GM04503 (cell line): ENCODE measurements at regions not wholly inside any gene's neighbourhood (a gene's known extent, or its start where the extent isn't known, plus 50 kb on each side); places are given as distances from the start of the nearest gene placed in this dataset.
A peak's percentile ranks its signal among the peaks of the same experiment; 100 is the strongest.
"Not testable (repeated sequence)": the region's sequence is repeated elsewhere in the genome, so short reads cannot be mapped to it uniquely, and the experiment has no call there.

ENCODE experiments used
- DNase-seq: peaks from one replicate; pipeline ENCODE4 v3.0.0-alpha.2; 2012; ENCODE audit warnings: low read depth

DNA sequence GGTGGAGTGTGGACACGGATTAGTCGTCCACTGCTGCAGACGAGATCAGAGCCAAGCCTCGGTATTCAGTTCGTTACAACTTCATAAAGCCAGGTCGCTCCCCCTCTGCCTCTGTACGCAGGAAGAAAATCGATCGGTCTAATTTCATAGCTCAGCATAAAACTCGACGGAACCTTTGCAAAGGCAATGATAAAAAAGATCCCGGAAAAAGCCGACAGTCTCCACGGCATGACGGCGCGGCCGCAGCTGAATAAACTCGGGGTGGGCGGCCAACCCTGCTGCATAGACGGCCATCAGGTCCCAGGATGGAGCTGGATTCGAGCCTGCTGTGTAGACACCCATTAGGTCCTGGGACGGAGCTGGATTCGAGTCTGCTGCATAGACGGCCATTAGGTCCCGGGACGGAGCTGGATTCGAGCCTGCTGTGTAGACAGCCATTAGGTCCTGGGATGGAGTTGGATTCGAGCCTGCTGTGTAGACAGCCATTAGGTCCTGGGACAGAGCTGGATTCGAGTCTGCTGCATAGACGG, 113.8 kb upstream of the PPP2R3B start:
- DNase-seq: no peak

DNA sequence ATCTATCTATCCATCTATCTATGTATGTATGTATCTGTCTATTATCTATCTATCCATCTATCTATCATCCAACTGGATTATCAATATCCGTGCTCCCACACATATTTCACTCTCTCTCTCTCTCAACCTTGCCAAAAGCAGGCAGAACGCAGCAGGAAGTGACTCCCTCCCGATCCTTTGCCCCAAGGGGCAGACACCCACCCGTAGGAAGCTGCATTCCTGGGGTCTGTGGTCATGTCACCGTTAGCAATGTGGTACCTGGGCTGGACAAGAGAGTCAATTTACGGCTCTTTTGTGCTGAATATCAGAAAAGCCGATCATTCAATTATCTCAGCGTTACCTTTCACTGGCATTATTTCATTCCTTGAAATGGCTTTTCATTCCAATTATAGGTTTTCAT, 119.6 kb upstream of the PPP2R3B start:
- DNase-seq: no peak

DNA sequence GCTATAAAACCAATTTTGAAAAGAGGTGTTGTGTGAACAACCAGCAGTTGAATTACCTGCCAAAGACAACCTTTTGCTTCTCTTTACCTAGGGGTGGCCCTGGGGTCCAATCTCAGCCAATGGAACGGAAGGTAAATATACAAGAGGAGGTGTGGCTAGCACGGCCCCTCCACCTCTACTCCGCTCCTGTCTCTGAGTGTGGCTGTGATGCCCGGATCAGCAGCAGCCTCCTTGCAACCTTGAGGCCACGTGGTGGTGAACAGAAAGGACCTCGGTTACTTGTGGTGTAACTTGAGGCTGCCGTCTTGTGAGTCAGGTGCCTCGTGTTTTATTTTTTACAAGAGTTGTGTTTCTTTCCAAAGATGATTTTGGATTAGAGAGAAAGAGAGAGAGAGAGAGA, 121.5 kb upstream of the PPP2R3B start:
- no peak for DNase-seq

DNA sequence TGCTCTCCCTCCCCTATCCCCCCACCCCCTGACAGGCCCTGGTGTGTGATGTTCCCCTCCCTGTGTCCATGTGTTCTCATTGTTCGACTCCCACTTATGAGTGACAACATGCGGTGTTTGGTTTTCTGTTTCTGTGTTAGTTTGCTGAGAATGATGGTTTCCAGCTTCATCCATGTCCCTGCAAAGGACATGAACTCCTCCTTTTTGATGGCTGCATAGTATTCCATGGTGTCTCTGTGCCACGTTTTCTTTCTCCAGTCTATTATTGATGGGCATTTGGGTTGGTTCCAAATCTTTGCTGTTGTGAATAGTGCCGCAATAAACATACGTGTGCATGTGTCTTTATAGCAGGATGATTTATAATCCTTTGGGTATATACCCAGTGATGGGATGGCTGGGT, 121.8 kb upstream of the SHOX start:
- not testable (repeated sequence) for DNase-seq

DNA sequence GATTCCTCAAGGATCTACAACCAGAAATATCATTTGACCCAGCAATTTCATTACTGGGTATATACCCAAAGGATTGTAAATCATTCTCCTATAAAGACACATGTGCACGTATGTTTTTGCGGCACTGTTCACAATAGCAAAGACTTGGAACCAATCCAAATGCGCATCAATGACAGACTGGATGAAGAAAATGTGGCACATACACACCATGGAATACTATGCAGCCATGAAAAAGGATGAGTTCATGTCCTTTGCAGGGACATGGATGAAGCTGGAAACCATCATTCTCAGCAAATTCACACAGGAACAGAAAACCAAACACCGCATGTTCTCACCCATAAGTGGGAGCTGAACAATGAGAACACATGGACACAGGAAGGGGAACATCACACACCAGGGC, 119.5 kb upstream of the SHOX start:
- DNase-seq: not testable (repeated sequence)

DNA sequence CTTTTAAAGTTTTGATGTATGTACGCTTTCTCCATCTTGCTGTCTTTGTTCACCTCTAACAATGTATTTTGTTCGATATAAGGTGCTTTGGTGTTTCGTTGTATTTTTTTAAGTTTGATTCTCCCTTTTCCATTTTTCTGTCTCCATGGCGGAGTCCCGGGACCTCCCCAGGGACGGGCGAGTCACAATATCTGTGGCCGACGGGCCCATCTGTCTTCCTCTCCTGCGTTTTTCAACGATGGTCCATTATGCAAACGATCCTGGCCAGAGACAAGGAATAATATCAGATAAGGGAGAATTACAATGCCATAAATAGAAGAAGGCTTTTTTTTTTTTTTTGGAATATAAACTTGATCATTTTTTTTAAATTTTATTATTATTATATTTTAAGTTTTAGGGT, 112.3 kb upstream of the SHOX start:
- DNase-seq: no peak

DNA sequence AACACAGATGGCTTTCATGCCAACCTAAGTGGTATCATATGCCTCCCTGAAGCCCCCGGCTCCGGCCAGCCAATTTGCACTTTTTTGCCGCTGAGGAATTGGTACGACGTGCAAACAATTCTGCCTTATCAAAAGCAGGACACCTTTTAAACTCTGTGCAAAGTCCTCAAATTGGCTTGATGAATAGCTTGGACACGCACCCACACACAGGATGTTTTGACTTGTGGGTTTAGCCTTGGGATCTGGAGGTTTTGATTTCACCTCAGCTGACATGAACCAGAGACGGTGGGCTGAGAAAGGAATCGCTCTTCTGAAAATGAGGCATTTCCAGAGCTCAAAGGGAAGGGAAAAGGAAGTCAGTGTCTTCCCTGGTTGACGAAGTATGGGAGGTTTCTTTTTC, 110.8 kb upstream of the SHOX start:
- DNase-seq: no peak

DNA sequence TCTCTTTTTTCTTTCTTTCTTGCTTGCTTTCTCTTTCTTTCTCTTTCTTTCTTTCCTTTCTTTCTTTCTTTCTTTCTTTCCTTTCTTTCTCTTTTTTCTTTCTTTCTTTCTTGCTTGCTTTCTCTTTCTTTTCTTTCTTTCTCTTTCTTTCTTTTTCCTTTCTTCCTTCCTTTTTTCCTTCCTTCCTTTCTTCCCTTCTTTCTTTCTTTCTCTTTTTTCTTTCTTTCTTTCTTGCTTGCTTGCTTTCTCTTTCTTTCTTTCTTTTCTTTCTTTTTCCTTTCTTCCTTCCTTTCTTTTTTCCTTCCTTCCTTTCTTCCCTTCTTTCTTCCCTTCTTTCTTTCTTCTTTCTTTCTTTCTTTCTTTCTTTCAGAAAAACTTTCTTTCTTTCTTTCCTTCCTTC, 108.1 kb upstream of the SHOX start:
- no peak for DNase-seq

DNA sequence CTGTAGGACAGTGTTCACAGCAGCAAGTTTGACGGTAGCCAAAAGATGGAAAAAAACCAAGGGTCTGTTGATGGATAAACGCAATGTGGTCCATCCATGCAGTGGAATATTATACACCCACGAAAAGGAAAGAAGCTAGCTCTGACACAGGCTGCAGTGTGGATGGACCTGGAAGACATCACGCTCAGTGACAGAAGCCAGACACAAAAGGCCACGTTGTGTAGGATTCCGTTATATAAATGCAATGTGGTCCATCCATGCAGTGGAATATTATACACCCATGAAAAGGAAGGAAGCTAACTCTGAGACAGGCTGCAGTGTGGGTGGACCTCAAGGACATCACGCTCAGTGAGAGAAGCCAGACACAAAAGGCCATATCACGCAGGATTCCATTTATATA, 105.5 kb upstream of the SHOX start:
- DNase-seq: no peak

DNA sequence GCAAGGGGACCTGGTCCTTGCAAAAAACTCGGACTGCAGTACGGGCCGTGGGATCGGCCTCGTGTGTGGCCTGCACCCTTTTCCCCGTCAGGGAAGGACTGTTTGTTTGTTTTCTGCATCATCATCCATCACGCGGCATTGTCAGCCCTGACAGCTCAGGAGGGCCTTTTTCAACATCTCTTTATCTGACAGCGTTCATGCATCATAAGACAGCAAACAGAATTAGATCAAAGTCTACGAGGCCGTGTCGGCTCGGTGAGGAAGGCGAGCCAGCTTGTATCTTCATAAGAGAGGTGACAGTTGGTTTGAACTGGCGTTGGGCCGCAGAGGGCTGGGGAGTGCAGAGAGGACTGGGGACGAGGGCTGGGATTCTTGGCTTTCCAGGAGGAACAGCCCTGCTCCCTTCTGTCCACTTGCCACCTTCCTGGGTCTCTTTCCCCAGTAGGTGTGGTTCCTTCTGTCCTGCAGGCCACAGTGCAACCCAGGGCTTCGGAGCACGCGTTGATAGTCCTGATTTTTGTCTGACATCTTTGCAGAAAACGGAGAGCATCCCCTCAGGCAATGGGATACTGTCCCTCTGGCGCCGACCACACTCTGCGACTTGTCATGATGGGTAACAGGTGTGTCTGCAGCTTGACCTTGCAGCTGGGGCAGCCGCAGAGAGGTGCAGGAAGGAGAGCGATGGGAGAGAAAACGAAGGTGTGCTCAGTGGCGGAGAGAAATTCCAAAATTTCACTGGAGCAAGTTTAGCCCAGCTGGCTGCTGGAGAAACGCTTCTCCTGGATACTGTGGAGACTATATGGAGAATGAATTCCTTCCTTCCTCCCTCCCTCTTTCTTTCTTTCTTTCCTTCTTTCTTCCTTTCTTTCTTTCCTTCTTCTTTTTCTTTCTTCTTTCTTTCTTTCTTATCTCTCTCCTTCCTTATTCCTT, 104.0 kb upstream of the SHOX start:
- no peak for DNase-seq

DNA sequence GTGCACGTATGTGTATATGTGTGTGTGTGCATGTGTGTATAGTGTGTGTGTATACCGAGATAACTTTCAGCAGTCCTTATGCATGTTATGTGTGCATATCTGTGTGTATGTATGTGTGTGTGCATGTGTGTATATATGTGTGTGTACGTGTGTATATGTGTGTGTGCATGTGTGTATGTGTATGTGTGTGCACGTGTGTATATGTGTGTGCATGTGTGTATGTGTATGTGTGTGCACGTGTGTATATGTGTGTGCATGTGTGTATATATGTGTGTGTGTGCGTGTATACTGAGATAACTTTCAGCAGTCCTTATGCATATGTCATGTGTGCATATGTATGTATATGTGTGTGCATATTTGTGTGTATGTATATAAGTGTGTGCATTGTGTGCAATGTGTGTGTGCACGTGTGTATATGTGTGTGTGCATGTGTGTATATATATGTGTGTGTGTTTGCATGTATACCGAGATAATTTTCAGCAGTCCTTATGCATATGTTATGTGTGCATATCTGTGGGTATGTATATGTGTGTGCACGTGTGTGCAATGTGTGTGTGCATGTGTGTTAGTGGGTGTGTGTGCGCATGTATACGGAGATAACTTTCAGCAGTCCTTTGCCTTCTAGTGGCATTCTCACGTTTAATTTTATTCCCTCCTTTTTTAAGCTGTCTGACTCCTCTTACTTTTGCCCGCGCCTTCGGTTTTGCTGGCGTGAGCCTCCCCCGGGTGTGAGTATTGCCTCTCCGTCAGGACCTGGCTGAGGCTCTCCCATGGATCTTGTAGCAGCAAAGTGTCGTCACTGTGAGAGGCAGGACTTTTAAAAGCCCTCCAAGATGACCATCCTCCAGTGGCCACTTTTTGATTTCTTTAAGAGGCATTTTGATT, 99.6 kb upstream of the SHOX start:
- DNase-seq: no peak

DNA sequence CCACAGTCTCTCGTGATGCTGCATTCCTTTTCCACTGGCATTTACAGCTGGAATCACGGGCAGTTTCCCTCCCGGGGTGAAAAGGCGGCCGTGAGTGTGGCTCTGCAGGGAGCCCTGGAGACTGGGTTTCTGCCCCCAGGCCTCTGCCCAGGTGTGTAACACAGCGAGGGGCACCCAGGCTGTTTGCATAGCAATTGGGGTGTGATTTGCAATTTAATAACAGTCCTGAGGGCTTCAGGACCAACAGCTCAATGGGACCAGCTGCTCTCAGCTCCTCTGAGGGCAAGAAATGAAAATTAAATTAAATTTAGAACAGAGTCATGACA, 99.0 kb upstream of the SHOX start:
- no peak for DNase-seq

DNA sequence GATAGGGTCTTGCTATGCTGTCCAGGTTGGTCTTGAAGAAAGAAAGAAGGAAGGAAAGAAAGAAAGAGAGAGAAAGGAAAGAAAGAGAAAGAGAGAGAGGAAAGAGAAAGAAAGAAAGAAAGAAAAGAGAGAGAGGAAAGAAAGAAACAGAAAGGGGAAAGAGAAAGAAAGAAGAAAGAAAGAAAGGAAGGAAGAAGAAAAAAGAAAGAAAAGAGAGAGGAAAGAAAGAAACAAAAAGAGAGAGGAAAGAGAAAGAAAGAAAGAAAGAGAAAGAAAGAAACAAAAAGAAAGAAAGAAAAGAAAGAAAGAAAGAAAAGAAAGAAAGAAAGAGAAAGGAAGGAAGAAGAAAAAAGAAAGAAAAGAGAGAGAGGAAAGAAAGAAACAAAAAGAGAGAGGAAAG, 95.8 kb upstream of the SHOX start:
- DNase-seq: no peak

DNA sequence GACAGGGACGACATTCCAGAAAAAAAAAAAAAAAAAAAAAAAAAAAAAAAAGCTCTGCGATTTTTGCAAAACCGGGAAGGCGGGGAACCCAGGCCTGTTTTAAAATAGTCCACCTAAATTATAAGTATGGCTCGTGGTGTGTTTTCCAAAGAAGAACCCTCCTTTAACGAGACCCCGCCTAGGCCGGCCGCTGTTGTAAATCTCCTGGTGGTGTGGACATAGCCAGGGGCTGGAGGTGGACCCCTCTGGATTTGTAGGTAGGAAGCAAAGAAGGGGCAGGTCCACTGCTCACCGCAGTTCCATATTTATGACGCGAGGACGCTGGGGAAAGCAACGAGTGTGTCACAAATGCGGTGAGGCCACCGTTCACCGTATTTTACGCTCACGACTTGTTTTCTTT, 94.0 kb upstream of the SHOX start:
- DNase-seq: no peak

DNA sequence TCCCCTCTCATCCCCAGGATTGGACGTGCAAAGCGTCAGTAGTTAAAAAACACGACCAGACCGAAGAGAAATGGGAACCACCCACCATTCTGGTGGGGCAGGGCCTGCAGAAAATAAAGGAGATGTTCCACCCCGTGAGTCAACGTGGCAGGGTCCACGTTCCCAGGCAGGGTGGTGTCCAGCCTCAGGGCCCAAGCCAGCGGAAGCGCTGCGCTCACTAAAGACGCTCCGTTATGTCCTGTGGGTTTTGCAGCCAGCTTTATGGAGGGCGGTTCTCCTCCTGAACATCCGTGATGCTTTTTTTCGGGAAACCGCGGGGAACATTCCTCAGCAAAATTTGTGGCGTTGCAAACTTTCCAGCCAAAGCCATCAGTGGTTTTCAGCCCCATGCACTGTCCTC, 93.4 kb upstream of the SHOX start:
- no peak for DNase-seq

DNA sequence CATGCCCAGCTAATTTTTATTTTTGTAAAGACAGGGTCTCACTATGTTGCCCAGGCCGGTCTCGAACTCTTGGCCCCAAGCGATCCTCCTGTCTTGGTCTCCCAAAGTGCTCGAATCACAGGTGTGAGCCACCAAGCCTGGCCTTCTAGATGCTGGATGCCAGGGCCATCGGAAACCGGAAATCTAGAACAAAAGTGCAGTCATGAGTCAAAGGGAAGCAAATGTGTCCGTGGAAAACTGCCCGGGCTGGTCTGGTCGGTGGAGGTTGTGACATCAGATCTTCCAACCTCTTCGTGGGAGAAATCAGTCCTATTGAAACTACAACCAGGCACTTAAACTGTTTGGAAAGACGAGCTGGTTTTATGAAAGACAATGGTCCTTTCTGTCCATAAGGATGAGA, 92.3 kb upstream of the SHOX start:
- no peak for DNase-seq

DNA sequence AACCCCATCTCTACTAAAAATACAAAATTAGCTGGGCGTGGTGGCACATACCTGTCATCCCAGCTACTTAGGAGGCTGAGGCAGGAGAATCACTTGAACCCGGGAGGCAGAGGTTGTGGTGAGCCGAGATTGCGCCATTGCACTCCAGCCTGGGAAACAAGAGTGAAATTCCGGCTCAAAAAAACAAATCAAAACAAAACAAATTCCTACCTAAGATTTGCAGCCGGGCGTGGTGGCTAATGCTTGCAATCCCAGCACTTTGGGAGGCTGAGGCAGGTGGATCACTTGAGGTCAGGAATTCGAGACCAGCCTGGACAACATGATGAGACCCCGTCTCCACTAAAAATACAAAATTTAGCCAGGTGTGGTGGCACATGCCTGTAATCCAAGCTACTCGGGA, 89.6 kb upstream of the SHOX start:
- not testable (repeated sequence) for DNase-seq

DNA sequence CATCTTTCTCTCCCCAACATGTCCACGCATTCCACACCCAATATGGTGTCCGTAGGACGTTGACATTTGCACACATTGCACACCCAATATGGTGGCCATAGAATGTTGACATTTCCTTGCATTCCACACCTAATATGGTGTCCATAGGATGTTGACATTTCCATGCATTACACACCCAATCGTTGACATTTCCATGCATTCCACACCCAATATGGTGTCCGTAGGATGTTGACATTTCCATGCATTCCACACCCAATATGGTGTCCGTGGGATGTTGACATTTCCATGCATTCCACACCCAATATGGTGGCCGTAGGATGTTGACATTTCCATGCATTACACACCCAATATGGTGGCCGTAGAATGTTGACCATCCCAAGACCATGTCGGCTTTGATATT, 88.4 kb upstream of the SHOX start:
- DNase-seq: no peak

DNA sequence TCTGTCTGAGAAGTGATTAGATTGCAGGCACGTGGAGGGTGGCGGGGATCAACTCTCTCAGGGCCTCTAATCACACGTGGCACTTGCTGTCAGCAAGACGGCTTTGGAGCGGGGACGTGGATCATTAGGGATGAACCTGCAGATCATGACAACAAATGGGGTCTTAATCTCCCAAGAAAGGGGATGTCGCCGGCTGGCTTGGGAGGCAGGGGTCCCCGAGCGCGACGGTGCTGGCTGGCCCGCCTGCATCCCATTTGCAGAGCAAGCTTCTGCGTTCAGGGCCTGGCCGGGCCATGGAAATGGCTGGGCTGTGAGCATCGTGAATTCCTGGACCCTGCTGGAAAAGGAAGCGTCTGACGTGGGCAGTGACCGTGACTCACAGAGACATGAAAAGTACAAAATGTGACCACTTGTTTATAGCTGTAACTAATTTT, 85.1 kb upstream of the SHOX start:
- DNase-seq: peak; percentile 55

DNA sequence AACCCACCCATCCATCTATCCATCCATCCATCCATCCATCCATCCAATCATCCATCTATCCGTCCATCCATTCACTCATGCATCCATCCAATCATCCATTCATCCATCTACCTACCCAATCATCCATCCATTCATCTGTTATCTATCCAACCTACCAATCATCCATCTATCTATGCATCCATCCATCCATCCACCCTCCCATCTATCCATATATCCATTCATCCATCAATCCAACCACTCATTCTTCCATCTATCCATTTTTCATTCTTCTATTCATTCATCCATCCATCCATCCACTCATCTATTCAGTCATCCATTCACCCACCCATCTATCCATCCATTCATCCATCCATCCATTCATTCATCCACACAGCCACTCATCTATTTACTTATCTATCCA, 80.1 kb upstream of the SHOX start:
- DNase-seq: no peak

DNA sequence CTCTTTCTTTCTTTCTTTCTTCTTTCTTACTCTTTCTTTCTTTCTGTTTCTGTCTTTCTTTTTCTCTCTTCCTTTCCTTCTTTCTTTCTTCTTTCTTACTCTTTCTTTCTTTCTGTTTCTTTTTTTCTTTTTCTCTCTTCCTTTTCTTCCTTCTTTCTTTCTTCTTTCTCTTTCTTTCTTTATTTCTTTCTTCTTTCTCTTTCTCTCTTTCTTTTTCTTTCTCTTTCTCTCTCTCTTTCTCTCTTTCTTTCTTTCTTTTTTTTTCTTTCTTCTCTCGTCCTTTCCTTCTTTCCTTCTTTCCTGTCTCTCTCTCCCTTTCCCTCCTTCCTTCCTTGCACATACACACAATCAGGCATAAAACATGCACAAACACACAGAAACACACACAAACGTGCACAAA, 79.3 kb upstream of the SHOX start:
- DNase-seq: no peak

DNA sequence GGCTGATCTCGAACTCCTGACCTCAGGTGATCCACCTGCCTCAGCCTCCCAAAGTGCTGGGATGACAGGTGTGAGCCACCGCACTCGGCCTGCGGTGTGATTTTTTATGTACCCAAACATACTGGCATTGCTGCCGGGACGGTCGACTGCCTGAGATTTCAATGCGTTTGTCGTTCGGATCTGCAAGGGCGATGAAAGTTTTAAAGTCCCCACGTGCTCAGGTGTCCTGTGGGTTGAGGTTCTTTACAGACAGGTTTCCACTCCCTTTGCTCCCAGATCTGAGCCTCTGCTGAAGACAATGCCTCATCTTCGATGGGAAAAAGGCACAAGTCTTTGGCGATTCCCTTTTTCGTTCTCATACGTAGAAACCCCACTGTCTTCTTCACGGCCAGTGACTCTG, 78.1 kb upstream of the SHOX start:
- DNase-seq: no peak

DNA sequence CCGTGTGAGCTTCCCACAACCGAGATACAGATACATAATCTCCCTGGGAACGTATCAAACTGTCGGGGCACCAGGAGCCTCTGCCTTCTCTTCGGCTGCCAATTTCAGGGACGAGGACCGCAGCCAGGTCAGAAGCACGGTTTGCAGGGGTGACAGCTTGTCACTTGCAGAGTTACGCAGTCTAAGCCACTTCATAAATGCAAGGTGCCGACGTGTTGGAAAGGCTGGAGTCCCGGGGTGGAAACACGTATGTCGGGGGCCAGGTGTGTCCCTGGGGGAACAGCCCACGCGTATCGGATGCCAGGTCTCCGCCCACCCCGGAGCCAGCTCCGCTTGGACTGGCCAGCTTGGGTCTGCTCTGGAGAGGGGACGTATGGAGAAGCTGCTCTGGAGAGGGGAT, 76.3 kb upstream of the SHOX start:
- DNase-seq: no peak
